ENCODE measurements at regions not wholly inside any gene's neighbourhood (a gene's known extent, or its start where the extent isn't known, plus 50 kb on each side); places are given as distances from the start of the nearest gene placed in this dataset.

DNA sequence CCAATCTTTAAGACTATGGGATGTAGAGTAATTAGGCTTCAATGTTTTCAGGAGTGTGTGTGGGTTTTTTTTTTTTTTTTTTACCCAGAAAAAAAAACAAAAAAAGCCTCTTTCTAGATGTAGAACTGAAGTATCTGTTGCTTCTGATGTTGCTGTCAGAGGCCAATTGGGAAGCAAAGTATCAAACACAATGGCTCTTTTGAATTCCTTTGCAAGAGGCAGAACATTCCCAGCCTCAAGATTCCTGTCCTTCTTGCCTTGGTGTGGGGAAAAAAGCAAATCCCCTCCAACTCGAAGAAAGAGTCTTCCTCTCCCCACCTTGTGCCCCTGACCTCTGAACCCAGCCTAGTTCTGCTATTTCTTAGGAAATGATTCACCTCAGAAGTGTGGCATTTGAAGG lies 55.4 kb upstream of the LMO4 start:
- in situ Hi-C loops (cut with HindIII; ENCODE audit: low pct_unique_long_range_greater_than_20kb, low sequenced_read_pairs) = no loop called here
- TF ChIP-seq JUND (IDR thresholded peaks at IDR 0.05; ENCODE audit: low read depth) = no peak
- no peak for DNase-seq (ENCODE audit: low read depth in 1 of 2, low spot score in 1 of 2)

DNA sequence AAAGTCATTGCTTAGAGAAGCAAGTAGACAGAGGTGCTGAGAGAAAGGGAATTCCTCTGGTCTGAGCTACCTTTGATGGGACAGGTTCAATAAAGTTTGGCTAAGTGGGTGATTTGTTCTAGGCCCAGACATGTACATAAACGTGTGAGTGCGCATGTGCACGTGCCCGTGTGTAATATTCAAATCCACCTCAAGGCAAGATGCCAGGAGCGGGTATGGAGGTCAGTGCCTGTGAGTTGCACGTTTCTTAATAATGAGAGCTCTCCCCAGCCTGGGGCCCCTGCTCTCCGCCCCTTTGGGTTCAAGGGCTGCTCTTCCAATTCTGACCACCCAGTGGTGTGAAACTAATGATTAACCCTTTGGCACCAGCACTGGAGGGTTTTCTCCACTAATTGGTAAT lies 53.8 kb upstream of the LMO4 start:
- no peak for TF ChIP-seq JUND (IDR thresholded peaks at IDR 0.05; ENCODE audit: low read depth)
- no peak for DNase-seq (ENCODE audit: low read depth in 1 of 2, low spot score in 1 of 2)
- in situ Hi-C loops (cut with HindIII; ENCODE audit: low pct_unique_long_range_greater_than_20kb, low sequenced_read_pairs) = no loop called here

DNA sequence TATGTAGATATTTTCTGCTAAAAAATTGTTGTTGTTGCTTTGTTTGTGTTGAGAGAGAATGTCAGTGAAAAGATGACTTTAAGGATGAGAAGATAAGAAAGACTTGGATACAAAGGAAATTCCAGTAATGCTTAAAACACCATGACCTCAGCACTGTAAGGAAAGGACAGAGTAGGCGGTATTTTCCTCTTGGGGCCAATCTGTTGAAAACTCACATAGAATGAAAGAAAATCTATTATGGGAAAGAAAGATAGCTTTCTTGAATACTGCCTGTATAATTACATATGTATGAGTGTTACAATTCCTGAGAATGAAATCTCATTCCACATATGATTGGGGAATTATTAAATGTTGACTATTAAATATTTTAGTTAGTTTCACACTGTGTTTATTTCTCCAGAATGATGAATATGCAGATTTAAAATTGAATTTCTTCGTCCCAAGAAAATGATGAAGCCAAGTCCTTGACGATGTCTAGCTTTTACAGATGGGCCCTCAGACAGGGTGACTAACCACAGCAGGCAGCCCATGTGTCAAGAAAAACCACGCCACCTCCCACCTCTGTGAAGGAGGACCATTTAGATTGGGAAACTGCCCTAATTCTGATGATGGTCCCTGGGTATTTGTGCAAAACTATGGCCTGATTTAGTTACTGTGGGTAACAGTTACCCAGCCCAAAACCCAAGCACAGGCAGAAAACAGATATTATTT lies 49.7 kb upstream of the LMO4 start:
- in situ Hi-C loops (cut with HindIII; ENCODE audit: low pct_unique_long_range_greater_than_20kb, low sequenced_read_pairs) = no loop called here
- no peak for TF ChIP-seq JUND (IDR thresholded peaks at IDR 0.05; ENCODE audit: low read depth)
- no peak for DNase-seq (ENCODE audit: low read depth in 1 of 2, low spot score in 1 of 2)

All from T47D (cell line).